OCI-LY3 (cell line): ENCODE measurements at regions not wholly inside any gene's neighbourhood (a gene's known extent, or its start where the extent isn't known, plus 50 kb on each side); places are given as distances from the start of the nearest gene placed in this dataset.
A peak's percentile ranks its signal among the peaks of the same experiment; 100 is the strongest.

Source experiments
- H2AFZ ChIP-seq: fragments of 200-600, 300-600 bp; shearing (Covaris generic); 2 replicates; pipeline ENCODE4 v1.6.0; 2014; ENCODE audit warnings: antibody characterized with exemption, low read depth, low read length
- H3K27ac ChIP-seq: fragments of 200-600, 300-600 bp; sonication (generic); 2 replicates; pipeline ENCODE4 v1.5.1; 2014; ENCODE audit warnings: mild to moderate bottlenecking, low read length, moderate library complexity, mixed read lengths
- H3K27me3 ChIP-seq: fragments of 200-600, 300-600 bp; sonication (generic); 2 replicates; pipeline ENCODE4 v1.6.1; 2014; ENCODE audit warnings: low read depth, low read length, mixed read lengths
- H3K36me3 ChIP-seq: fragments of 200-600, 300-600 bp; sonication (generic); replicated peaks from 2 replicates; pipeline ENCODE3; 2014; ENCODE audit warnings: low read depth, low read length, mixed read lengths
- H3K4me1 ChIP-seq: fragments of 300-600, 200-600 bp; sonication (generic); 2 replicates; pipeline ENCODE4 v1.6.1; 2014; ENCODE audit warnings: low read length, mixed read lengths
- H3K4me2 ChIP-seq: fragments of 200-600, 300-600 bp; sonication (generic); 2 replicates; pipeline ENCODE4 v1.6.1; 2014; ENCODE audit warnings: low read length, mixed read lengths
- H3K4me3 ChIP-seq: fragments of 300-600, 200-600 bp; sonication (generic); 2 replicates; pipeline ENCODE4 v1.5.1; 2014; ENCODE audit warnings: antibody characterized with exemption, mild to moderate bottlenecking, low read length, moderate library complexity
- H3K79me2 ChIP-seq: fragments of 300-600, 200-600 bp; shearing (Covaris generic); 2 replicates; pipeline ENCODE4 v1.6.1; 2014; ENCODE audit warnings: mild to moderate bottlenecking, low read length, mixed read lengths
- H3K9ac ChIP-seq: fragments of 300-600, 200-600 bp; shearing (Covaris generic); 2 replicates; pipeline ENCODE4 v1.6.0; 2014; ENCODE audit warnings: mild to moderate bottlenecking, low read length, moderate library complexity
- H3K9me3 ChIP-seq: fragments of 200-600, 300-600 bp; shearing (Covaris generic); 2 replicates; pipeline ENCODE4 v1.6.1; 2014; ENCODE audit warnings: low read length, mixed read lengths; ENCODE audit not compliant: insufficient read depth
- H4K20me1 ChIP-seq: fragments of 200-600, 300-600 bp; sonication (generic); 2 replicates; pipeline ENCODE4 v1.6.1; 2016; ENCODE audit warnings: low read length, mixed read lengths; ENCODE audit not compliant: insufficient read depth
- CTCF ChIP-seq: fragments of 200-600, 300-600 bp; sonication (generic); IDR thresholded peaks from 2 replicates; pipeline ENCODE4 v1.5.1; 2014; ENCODE audit warnings: antibody characterized with exemption, low read length, low read depth
- EZH2phosphoT487 ChIP-seq: fragments of 200-600 bp; shearing (Covaris generic); IDR thresholded peaks from 2 replicates; pipeline ENCODE4 v1.6.1; 2018; ENCODE audit warnings: antibody characterized with exemption, mixed run types, low read depth

DNA sequence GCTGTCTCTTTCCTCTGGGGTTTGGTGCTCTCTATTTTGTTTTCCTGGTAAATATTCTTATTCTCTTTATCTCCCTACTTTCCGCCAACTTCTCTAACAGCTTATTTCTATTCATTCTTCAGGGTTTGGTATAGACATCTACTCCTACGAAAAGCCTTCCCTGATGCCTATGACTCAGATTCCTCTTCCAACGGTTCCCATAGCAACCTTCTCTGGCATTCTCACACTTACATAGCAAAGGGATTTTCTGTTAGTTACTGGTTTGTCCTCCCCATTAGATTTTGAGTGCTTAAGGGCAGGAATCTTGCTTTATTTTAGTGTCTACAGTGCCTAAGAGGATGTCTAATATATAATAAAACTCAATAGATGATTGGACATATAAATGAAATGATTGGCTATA lies 407.6 kb upstream of the DEPDC1 start:
- Histone ChIP-seq H3K9me3 (no peaks in the 10 kb centered on the region), H3K27ac (no peak overlapping the region), H4K20me1 (no peaks in the 10 kb centered on the region), H3K27me3 (no peaks in the 10 kb centered on the region), H2AFZ (no peak overlapping the region), H3K9ac (no peak overlapping the region), H3K4me3 (no peak overlapping the region), H3K4me2 (no peak overlapping the region), H3K36me3 (no peaks in the 10 kb centered on the region), H3K79me2 (no peaks in the 10 kb centered on the region), H3K4me1 (peaks cover 11% of the 10 kb centered on the region)
- TF ChIP-seq EZH2phosphoT487 = no peak
- TF ChIP-seq CTCF = no peak

DNA sequence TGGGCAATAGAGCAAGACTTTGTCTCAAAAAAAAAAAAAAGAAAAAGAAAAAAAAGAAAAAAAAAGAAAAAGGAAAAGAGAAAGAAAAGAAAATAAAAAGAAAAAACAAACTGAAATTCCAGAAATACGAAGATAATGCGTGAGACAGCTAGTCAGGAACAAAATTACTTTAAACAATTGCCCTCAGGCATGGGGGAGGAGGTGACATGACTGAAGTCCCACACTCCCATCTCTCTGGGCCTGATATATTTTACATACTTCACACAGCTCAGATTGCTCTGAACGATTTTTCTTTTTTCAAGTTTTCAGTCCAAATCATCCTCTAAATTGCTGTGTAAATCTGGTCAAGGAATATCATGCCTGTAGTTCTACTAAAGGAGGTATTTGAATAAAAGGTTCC lies 409.5 kb upstream of the DEPDC1 start:
- Histone ChIP-seq H3K9ac (no peak overlapping the region), H3K4me3 (no peak overlapping the region), H3K36me3 (no peaks in the 10 kb centered on the region), H4K20me1 (no peaks in the 10 kb centered on the region), H3K4me1 (peaks cover 11% of the 10 kb centered on the region), H3K27me3 (no peaks in the 10 kb centered on the region), H3K9me3 (no peaks in the 10 kb centered on the region), H3K79me2 (no peaks in the 10 kb centered on the region), H3K4me2 (no peak overlapping the region), H3K27ac (no peak overlapping the region), H2AFZ (no peak overlapping the region)
- no peak for TF ChIP-seq CTCF

DNA sequence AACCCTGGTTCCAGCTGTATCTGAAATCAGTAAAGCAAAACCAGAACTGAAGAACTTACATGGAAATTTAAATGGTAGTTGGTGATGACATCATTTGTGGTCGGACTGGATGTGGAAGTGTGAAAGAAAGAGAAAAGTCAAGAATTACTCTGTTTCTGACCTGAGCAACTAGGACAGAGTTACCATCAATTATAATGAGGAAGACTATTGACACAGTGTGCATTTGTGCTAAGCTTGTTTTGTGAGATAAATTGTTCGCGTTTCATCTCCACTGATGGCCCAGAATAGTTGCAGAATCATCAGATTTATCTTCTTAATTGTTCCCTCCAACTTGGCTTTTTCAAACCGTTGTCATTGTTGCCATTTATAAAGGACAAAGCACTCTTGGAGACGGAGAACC lies 410.6 kb upstream of the DEPDC1 start:
- no peak overlapping the region for H3K9ac ChIP-seq
- H4K20me1 ChIP-seq = no peaks in the 10 kb centered on the region
- H2AFZ ChIP-seq = no peak overlapping the region
- H3K4me2 ChIP-seq = peak overlapping the region; percentile 47
- peaks cover 11% of the 10 kb centered on the region for H3K4me1 ChIP-seq
- peak overlapping the region; percentile 44 for H3K4me3 ChIP-seq
- H3K36me3 ChIP-seq = no peaks in the 10 kb centered on the region
- no peaks in the 10 kb centered on the region for H3K27me3 ChIP-seq
- TF ChIP-seq EZH2phosphoT487 (no peak), CTCF (no peak)
- no peak overlapping the region for H3K27ac ChIP-seq
- H3K79me2 ChIP-seq = no peaks in the 10 kb centered on the region
- no peaks in the 10 kb centered on the region for H3K9me3 ChIP-seq

GRCh38 chr1:68908316-68908715 lies 411.4 kb upstream of the DEPDC1 start:
- no peak overlapping the region for H3K4me2 ChIP-seq
- H4K20me1 ChIP-seq = no peaks in the 10 kb centered on the region
- H3K36me3 ChIP-seq = no peaks in the 10 kb centered on the region
- no peak for TF ChIP-seq CTCF
- no peak for TF ChIP-seq EZH2phosphoT487
- no peak overlapping the region for H3K27ac ChIP-seq
- H3K9ac ChIP-seq = no peak overlapping the region
- H3K4me3 ChIP-seq = no peak overlapping the region
- H3K4me1 ChIP-seq = peaks cover 11% of the 10 kb centered on the region
- no peaks in the 10 kb centered on the region for H3K27me3 ChIP-seq
- H2AFZ ChIP-seq = no peak overlapping the region
- no peaks in the 10 kb centered on the region for H3K79me2 ChIP-seq
- no peaks in the 10 kb centered on the region for H3K9me3 ChIP-seq
